DMS153 treated with DMSO at 0.1 percent for 48 hours (cell line): ENCODE measurements at regions not wholly inside any gene's neighbourhood (a gene's known extent, or its start where the extent isn't known, plus 50 kb on each side); places are given as distances from the start of the nearest gene placed in this dataset.
"Not testable (repeated sequence)": the region's sequence is repeated elsewhere in the genome, so short reads cannot be mapped to it uniquely, and the experiment has no call there.

Experiments
- DNase-seq: peaks from one replicate; lab custom pipeline; 2025; ENCODE audit not compliant: unreplicated experiment; lab: John Stamatoyannopoulos, UW

DNA sequence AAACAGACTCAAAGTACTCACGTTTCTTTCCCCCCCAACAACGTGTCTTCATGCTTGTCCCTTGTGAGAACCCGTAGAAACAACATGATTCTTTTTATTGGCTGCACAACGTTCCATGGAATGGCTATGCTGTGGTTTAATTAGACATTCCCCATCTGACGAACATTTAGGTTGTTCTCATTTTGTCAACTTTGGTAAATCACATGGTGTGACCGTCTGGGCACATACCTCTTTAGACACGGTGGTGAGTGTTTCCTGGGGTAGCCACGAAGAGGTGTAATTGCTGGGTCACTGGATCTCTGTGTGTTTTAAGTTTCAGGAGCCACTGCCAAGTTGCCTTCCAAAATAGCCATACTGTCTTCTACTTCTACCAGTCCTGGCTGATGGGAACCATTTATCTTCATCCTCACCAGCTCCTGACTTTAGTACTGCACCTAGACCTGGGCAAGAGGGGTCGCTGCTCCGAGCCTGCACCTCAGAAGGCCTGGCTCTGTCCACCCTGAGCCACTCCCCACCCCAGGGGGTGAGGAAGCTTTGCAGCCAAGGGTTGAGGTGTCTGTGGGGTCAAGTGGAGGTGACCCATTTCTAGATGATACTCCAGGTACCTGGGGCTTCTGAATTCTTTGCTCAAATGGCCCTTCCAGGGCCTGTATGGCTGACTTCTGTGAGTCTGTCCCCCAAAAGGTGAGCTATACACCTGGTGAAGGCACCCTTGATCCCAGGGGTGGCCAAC lies 84.7 kb downstream of the IRX5 start:
- DNase-seq, result no peak

DNA sequence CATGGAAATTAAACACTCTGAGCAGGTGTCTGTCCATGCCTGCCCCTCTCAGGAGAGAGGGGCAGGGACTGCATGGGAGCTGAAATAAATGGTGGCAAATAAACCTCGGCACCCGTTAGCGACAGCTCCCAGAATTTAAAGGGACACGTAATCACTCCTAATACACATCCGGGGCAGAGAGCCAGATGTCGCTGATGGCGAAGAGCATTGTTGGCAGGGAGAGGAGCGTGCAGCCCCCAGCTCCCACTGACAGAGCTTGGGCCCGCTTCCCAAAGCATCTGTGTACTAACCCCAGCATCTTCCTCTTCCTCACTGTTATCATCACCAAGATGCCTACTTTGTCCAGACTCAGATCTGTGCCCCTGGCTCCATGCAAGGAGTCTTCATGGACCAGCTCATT lies 85.8 kb downstream of the IRX5 start:
- no peak for DNase-seq

DNA sequence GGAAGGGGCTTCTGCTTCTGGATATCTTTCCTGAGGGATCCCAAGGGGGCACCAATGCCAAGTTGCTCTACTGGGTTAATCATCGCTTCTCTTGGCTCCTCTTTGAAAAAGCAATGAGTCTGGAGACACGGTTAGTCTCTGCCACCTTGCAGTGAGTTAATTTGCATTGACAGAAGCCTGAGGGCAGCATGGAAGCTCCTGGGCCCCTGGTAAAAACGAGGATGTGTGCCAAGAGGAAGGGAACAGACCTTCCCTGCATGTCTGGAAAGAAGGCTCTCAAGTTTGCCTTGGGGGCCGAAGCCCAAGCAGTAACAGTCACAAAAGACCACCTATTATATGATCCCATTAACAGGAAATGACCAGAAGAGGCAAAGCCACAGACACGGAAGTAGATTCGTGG lies 86.7 kb downstream of the IRX5 start:
- no peak for DNase-seq

DNA sequence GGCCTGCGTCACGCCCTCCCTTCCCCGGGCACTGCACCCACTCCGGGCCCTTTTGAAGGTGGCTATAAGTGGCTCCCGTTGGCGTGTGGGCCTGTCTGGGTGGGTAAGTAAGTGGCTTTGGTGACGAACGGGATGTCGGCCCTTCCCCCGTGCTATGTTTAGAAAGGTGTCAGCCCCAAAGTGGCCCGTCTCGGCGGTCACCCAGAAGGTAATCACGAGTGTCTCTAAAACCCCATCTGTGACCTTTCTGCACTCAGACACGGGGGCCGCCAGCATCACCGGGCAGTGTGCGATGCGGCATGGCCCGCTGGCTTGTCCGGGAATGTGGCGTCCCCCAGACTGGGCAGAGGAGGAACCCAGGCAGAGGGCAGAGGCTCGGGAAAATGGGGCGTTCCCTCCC lies 88.2 kb downstream of the IRX5 start:
- no peak for DNase-seq

DNA sequence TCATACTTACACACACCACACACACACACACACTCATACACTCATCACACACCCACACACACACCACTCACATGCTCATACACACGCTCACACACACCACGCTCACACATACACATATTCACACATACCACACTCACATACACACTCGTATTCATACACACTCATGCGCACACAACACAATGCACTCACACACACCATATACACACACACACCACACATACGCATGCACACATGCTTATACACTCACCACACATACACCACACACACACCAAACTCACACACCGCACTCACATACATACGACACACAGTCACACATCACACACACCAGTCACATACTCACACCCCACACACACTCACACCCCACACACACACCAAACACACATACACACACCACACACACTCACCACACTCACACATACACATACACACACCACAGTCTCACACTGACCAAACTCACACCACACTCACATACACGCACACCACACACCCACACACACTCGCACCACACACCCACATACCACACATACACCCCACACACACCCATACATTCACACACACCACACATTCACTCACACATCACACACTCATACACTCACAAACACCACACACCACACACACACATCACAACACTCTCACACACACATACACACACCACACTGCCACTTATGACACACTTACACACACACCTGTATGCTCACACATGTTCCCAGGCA lies 88.9 kb downstream of the IRX5 start:
- no peak for DNase-seq

DNA sequence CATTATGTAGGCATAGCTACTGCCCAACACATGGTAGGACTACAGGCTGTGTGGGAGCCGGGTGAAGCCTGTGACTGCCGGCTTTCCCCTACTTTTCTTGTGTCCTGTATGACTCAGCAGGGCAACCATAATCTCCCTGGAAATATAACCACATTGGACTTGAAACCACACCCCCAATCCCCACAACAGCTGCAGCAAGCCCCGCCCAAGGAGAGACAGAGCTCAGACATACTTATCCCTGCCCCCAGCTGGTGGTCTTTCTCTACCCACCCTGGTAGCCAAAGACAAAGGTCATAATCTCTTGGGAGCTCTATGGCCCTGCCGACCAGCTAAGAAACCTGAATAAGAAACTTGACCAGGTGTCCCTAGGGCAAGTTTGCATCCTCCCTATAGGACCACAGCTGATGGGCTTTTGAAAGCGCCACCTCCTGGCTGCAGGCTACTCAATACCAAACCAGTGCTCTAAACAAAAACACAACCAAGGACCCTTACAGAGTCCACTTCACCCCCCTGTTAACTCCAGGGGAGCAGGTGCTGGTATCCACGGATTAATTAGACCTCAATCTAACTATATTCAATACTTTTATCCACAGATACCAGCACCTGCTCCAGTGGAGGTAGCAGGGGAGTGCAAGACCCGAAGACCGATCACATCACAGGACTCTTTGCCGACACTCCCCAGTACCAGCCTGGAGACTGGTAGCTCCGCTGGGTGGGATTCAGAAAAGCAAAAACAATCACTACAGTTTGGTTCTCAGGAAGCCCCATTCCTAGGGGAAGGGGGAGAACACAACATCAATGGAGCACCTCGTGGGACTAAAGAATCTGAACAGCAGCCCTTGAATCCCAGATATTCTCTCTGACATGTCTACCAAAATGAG lies 91.2 kb downstream of the IRX5 start:
- DNase-seq, result no peak

DNA sequence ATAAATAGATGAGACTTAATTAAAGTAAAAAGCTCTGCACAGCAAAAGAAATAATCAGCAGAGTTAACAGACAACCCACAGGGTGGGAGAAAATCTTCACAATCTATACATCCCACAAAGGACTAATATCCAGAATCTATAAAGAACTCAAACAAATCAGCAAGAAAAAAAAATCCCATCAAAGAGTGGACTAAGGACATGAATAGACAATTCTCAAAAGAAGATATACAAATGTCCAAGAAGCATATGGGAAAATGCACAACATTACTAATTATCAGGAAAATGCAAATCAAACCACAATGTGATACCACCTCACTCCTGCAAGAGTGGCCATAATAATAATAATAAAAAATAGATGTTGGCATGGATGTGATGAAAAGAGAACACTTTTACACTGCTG lies 96.6 kb downstream of the IRX5 start:
- DNase-seq, result not testable (repeated sequence)

DNA sequence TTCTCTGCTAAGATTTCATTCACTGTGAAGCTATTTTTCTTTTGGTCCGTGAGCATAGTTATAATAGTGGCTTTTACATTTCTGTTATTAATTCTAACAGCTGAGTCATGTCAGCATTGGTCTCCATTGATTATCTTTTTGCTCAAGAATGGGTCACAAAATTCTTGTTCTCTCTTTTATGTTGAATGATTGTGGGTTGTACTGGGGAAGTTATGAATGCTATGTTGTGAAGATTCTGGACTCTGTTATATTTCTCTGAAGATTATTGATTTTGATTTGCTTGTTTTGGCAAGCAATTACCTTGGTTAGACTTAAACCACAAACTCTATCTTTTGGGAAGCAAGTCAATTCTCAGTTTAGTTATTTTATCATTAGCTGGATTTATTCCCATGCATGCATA lies 98.8 kb downstream of the IRX5 start:
- DNase-seq, result no peak

DNA sequence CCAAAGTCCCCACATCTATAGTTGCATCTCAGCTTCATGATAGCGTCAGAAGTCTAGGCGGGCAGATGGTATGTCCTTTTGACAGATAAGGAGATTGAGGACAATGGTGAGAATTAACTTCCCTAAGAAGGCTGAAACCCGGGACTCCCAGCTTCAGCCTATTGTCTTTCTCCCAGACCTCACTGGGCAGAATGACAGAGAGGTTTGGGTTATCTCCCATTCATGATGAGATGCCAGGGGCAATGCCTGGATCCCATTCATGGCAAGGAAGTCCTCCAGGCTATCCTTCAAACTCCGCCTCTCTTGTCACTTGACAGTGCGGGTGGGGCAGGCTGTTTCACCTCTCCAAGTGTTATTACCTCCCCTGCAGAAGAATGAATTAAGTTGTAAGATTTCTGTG lies 100.3 kb downstream of the IRX5 start:
- no peak for DNase-seq

DNA sequence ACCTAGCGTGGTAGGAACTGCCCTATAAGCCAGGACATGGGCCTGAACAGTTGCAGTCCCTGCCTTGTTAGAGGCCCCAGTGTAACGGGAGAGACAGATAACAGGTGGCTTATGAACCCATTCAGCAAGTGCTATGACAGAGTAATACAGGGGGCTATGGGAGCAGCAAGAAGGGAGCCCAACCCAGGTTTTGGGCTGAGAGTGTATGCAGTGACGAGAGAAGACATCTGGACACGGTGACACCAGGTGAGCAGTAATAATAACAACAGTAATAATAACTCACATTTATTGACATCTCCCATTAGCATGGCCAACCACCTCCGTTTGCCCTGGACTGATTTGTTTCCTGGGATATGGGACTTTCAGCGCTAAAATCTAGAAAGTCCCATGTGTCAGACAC lies 100.8 kb downstream of the IRX5 start:
- no peak for DNase-seq

DNA sequence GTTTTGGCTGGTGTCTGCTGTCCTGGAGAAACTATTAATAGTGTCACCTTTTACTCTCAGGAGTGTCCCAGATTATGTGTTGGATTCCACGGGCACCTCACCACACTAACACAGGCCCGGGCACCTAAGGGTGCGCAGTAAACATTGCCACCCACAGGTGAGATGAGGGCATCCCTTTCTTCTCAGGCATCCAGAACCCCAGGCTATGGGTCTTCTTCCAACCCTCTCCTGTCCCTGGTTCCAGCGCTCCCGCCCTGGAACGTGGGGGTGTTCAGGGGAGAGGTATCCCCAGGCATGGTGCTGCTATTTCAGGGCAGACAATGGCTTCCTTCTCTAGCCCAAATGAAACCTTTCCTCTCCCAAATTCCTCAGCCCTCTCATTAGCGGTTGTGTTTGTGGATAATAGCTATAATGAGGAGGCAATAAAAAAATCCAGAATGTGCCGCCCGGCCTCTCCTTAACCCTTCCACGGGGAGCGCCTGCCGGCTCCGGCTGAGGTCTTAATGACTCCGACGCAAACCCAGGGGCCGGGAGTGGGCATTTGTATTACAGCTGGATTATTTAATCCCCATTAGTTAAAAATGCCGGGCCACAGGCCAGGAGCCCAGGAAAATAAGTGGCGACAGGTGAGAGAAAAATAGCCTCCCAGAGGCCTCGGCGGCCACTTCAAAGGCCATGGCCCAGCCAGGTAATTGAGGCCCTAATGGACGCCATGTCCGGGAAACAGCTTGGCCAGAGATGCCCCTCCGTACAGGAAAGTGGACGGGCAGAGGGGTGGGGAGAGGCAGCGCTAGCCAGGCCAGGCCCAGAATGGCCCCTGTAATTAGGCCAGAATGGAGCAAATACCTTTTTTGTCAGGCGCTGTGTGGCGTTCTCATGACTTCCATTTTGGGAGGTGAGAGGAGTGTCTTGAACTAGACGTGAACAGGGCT lies 102.8 kb downstream of the IRX5 start:
- no peak for DNase-seq

DNA sequence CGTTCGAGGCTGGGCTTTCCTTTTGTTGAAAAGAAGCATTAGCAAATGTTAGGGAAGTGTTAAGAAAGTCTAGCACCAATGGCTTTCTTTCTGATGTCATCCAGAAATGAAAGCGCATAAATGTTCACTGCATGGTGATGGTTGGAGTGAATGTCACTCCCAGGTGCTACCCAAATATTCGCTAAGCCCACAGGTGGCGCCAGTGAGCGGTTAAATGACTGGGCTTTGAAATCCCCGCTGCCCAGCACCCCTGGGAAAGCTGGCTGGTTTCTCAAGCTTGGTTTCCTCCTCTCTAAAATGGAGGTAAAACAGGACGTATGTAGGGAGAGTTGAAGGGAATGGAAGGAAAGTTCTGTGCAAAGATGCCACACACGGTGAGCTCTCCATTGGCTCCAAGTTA lies 104.4 kb downstream of the IRX5 start:
- peak; percentile 3 for DNase-seq

DNA sequence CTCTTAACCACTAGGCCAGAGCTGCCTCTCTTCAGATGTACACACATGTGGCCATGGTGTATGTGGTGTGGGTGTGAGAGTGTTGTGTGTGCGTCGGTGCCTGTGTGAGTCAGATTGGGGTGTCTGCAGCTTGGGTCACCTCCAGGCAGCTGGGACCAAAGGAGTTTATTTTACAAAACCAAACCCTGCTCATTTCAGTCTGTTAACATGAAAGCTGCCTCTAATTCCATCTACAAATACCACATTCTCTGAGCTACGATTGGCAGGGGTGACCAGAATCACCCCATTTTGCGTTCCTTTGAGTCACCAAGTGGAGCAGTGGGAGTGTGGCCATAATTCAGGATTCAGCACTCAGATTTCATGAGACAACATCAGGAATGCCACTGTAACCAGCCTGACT lies 105.3 kb downstream of the IRX5 start:
- DNase-seq, result no peak

DNA sequence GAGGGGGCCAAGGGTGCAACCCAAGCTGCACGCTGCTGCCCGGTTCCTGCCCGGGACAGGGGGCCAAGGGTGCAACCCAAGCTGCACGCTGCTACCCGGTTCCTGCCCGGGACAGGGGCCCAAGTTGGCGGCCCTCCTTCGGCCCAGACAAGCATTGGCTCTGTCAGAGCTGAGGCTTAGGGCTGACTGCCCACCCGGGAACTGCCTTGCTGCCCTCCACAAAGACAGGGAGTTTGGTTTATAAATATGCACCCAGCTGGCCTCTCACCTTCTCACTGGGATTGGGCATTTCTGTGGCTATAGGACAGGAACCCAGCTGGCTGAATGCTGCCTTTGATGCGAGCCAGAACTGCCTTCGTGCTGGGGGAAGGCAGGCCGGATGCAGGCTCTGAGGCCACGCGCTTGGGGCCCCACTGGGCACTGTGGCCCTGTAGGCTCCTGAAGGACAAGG lies 105.7 kb downstream of the IRX5 start:
- DNase-seq, result no peak

DNA sequence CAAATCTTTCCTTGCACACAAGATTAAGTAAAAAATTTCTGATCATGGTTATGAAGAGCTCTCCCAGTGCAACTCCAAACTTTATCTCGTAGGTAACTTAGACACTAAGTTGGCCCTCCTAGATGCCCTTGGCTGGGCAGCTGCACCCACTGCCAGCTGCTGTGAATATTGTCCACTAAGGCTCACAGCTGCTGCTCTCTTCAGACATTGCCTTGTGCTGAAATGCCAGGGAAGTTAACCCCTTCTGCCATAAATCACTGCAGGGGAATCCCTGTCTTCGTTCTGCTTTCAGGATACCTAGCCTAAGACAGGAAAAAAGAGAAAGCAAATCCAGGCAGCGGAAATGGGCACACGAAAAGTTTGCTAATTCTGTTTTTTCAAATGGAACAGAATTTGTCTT lies 106.4 kb downstream of the IRX5 start:
- DNase-seq, result no peak

DNA sequence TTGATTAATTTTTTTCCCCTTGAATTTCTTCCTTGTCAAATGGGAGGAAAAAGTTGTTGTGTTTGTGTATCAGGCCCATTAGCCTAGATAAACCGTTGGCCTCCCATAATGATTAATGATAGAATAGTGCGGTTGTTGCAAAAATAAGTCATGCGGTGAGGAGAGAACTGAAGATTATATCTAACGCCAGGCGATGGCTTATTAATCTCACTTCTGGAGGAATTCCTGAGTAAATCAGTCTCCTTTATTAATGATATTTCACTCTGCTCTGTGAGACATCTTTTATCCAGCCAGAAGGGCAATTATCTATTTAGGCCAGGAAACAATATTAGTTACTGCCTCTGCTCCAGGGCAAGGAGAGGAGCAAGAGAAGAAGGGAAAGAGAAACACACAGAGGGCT lies 107.3 kb downstream of the IRX5 start:
- no peak for DNase-seq

DNA sequence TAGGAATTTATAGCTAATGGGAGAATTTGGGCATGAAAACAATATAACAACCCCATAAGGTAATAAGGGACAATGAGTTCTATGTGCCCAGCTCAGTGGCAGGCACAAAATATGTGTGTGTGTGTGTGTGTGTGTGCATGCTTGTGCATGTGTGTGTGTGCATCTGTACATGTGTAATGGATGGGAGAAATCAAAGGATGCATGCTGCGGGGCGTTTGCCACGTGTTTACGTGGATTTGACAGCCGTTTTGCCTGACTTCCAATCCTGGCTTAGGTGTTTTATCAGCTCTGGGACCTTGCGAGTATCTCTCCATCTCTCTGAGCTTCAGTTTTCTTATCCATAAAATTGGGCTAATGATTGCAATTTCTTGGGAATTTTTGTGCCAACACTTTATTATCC lies 108.4 kb downstream of the IRX5 start:
- no peak for DNase-seq

DNA sequence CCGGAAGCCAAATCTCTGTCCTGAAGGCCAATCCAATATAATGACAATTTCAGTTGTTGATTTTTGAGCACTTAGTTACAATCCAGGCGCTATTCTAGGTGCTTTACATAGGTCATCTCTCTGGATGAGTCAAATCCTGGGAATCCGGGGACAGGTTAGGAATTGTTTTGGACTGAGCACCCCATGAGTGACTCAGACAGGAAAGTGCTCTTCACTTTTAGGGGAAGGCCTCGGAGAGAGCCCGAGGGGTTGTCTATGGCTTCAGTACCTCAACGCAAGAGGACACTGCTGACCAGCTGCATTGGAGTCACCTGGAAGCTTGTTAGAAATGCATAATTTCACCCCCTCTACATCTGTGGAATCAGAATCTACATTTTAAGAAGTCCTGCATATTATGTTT lies 108.8 kb downstream of the IRX5 start:
- no peak for DNase-seq

DNA sequence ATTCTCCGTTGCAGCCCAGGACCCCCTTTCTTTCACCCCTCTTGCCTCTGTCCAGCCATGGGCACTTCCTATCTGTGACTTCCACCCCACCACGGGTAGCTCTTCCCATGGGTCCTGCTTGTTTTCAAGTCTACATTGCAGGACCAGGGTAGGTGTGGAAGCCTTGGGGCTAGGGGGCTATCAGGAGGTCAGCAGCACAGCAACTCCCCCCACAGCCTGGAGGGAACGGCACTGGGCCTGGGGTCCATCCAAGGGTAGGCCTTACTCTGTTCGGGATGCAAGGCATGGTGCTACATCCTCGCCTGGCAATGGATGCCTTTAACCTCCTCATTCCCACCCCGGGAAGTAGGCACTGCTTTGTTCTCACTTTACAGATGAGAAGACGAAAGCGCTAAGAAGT lies 109.3 kb downstream of the IRX5 start:
- DNase-seq, result no peak

DNA sequence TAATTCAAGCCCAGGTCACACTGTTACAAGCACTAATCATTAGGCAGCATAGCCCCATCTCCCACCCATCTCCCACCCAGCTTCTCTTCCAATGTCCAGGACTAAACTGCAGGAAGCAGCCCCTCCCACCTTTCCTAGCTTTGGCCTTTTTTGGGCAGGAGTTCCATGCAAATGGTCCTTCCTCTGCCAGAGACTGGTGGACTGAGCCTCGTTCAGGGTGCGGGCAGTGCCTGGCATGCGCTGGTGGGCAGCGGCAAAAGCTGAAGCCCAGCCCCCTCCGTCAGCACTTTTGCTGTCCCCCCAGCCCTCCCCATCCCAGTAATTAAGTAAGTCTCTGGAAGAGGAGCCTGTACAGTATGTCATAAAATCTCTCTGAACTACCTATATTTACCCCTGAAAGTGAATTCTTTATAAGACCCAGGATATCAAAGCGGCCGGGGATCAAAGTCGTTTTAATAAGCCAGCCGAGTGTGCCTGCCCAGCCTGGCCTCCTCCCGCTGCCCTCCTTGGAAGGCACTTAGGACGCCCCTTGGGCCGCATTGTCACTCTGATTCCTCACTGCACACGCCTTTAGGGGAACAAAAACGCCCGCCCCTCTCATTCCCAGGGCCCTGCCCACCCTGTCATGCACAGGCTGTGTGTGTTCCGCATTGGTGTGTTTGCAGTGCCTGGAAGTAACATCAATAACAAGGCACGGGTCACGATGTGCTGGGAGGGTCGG lies 109.9 kb downstream of the IRX5 start:
- DNase-seq, result no peak
